Calu3 (cell line): ENCODE measurements at regions not wholly inside any gene's neighbourhood (a gene's known extent, or its start where the extent isn't known, plus 50 kb on each side); places are given as distances from the start of the nearest gene placed in this dataset.

ENCODE experiments used
- BruUV-seq: library from RNA; stranded (reverse); fragments of 400-500 nt; replicated peaks from 2 replicates; lab custom pipeline; 2021; lab: Mats Ljungman, UMichigan
- CTCF ChIA-PET: fragments of 300-600 bp; sonication (Branson Sonifier 250); formaldehyde crosslinking; loops from one replicate; lab custom pipeline; 2022; ENCODE audit warnings: antibody characterized with exemption; lab: Charles Lee
- DNase-seq: peaks from one replicate; pipeline ENCODE4 v3.0.0; 2022
- H3K27ac Mint-ChIP-seq: one replicate; pipeline ENCODE4 v1.8.0; 2022; ENCODE audit warnings: mixed read lengths; ENCODE audit not compliant: unreplicated experiment
- H3K27me3 Mint-ChIP-seq: one replicate; pipeline ENCODE4 v1.8.0; 2022; ENCODE audit warnings: mixed read lengths; ENCODE audit not compliant: unreplicated experiment
- H3K36me3 Mint-ChIP-seq: one replicate; pipeline ENCODE4 v1.8.0; 2022; ENCODE audit warnings: mild to moderate bottlenecking, moderate library complexity, mixed read lengths; ENCODE audit not compliant: insufficient read depth, unreplicated experiment
- H3K4me1 Mint-ChIP-seq: one replicate; pipeline ENCODE4 v1.8.0; 2022; ENCODE audit warnings: mild to moderate bottlenecking, low read depth, mixed read lengths; ENCODE audit not compliant: unreplicated experiment
- H3K4me3 Mint-ChIP-seq: one replicate; pipeline ENCODE4 v1.8.0; 2022; ENCODE audit warnings: mild to moderate bottlenecking, low read depth, moderate library complexity, mixed read lengths; ENCODE audit not compliant: unreplicated experiment
- H3K9me3 Mint-ChIP-seq: one replicate; pipeline ENCODE4 v1.8.0; 2022; ENCODE audit warnings: low read depth, mixed read lengths; ENCODE audit not compliant: unreplicated experiment
- intact Hi-C: fragments of 100-400 bp; cut with micrococcal nuclease; formaldehyde crosslinking; loops from one replicate; pipeline ENCODE4 v1.10.0; 2022; ENCODE audit not compliant: unreplicated experiment
- TF ChIP-seq, protein P1 (sequence below): fragments of 200-600 bp; IDR thresholded peaks from one replicate; pipeline ENCODE4 v1.8.0; 2022; ENCODE audit warnings: antibody characterized with exemption; ENCODE audit not compliant: unreplicated experiment

- TF ChIP-seq, protein P1, sequence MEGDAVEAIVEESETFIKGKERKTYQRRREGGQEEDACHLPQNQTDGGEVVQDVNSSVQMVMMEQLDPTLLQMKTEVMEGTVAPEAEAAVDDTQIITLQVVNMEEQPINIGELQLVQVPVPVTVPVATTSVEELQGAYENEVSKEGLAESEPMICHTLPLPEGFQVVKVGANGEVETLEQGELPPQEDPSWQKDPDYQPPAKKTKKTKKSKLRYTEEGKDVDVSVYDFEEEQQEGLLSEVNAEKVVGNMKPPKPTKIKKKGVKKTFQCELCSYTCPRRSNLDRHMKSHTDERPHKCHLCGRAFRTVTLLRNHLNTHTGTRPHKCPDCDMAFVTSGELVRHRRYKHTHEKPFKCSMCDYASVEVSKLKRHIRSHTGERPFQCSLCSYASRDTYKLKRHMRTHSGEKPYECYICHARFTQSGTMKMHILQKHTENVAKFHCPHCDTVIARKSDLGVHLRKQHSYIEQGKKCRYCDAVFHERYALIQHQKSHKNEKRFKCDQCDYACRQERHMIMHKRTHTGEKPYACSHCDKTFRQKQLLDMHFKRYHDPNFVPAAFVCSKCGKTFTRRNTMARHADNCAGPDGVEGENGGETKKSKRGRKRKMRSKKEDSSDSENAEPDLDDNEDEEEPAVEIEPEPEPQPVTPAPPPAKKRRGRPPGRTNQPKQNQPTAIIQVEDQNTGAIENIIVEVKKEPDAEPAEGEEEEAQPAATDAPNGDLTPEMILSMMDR: no peak
- no peak for DNase-seq
- H3K4me3 Mint-ChIP-seq: no peak overlapping the region
- BruUV-seq: no TSS peak
- no peaks in the 10 kb centered on the region for H3K27me3 Mint-ChIP-seq
- H3K9me3 Mint-ChIP-seq: peaks cover 5% of the 10 kb centered on the region
- intact Hi-C loops: no loop called here
- H3K36me3 Mint-ChIP-seq: no peaks in the 10 kb centered on the region
- CTCF ChIA-PET: no interaction called here
- H3K4me1 Mint-ChIP-seq: no peaks in the 10 kb centered on the region
- H3K27ac Mint-ChIP-seq: no peak overlapping the region
Measured at GRCh38 chr9:24912767-24913166, 367.1 kb upstream of the IZUMO3 start.

- Mint-ChIP-seq H3K27ac (no peak overlapping the region), H3K27me3 (no peaks in the 10 kb centered on the region), H3K9me3 (peaks cover 6% of the 10 kb centered on the region), H3K36me3 (no peaks in the 10 kb centered on the region), H3K4me3 (no peak overlapping the region), H3K4me1 (no peaks in the 10 kb centered on the region)
- intact Hi-C loops: no loop called here
- TF ChIP-seq, protein P1: no peak
- CTCF ChIA-PET: no interaction called here
- no peak for DNase-seq
- no TSS peak for BruUV-seq
Measured at GRCh38 chr9:24901319-24901718, 355.6 kb upstream of the IZUMO3 start.

GRCh38 chr9:24900179-24900578, 354.5 kb upstream of the IZUMO3 start:
- no TSS peak for BruUV-seq
- no peak overlapping the region for H3K27ac Mint-ChIP-seq

DNA sequence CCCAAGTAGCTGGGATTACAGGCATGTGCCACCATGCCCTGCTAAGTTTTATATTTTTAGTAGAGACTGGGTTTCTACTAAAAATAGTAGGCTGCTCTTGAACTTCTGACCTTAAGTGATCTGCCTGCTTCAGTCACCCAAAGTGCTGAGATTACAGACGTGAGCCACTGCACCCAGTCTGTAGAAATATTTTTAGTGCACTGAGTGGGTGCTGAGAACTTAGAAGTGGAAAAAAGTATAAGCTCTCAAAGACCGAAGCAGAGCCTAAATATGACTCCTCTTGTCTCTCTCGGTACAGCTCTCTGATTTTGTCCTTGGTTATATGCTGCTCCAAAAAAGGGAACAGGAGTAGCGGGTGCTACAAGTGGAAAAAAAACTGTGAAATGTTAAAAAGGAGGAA, 353.8 kb upstream of the IZUMO3 start:
- TF ChIP-seq, protein P1: no peak
- Mint-ChIP-seq H3K4me1 (no peaks in the 10 kb centered on the region), H3K36me3 (no peaks in the 10 kb centered on the region), H3K27ac (no peak overlapping the region), H3K9me3 (peaks cover 6% of the 10 kb centered on the region), H3K27me3 (no peaks in the 10 kb centered on the region), H3K4me3 (no peak overlapping the region)
- intact Hi-C loops: no loop called here
- CTCF ChIA-PET: no interaction called here
- BruUV-seq: no TSS peak
- no peak for DNase-seq

More at GRCh38 chr9:24900179-24900578, 354.5 kb upstream of the IZUMO3 start:
- no peak for DNase-seq
- CTCF ChIA-PET: no interaction called here
- intact Hi-C loops: no loop called here
- H3K4me1 Mint-ChIP-seq: no peaks in the 10 kb centered on the region
- no peak overlapping the region for H3K4me3 Mint-ChIP-seq
- no peaks in the 10 kb centered on the region for H3K27me3 Mint-ChIP-seq
- TF ChIP-seq, protein P1: no peak
- H3K36me3 Mint-ChIP-seq: no peaks in the 10 kb centered on the region
- H3K9me3 Mint-ChIP-seq: peaks cover 6% of the 10 kb centered on the region
